Fibroblast of skin of back (primary cell): ENCODE measurements at regions not wholly inside any gene's neighbourhood (a gene's known extent, or its start where the extent isn't known, plus 50 kb on each side); places are given as distances from the start of the nearest gene placed in this dataset.
A peak's percentile ranks its signal among the peaks of the same experiment; 100 is the strongest.

ENCODE experiments used
- DNase-seq: peaks from one replicate; pipeline ENCODE4 v3.0.0-alpha.2; 2013

GRCh38 chrX:7789200-7789599 lies 53.8 kb upstream of the VCX start:
- no peak for DNase-seq

- DNase-seq = no peak
These were observed 54.6 kb upstream of the VCX start for GRCh38 chrX:7788334-7788733.

- DNase-seq = no peak
These were observed 55.3 kb upstream of the VCX start for GRCh38 chrX:7787714-7788113.

GRCh38 chrX:7784580-7784979 lies 58.4 kb upstream of the VCX start:
- no peak for DNase-seq

- no peak for DNase-seq
These were observed 63.3 kb upstream of the VCX start for GRCh38 chrX:7779644-7780043.

- no peak for DNase-seq
These were observed 67.0 kb upstream of the VCX start for GRCh38 chrX:7775987-7776386.

GRCh38 chrX:7771788-7772438 lies 71.1 kb upstream of the VCX start:
- DNase-seq = no peak

GRCh38 chrX:7759830-7760229 lies 83.1 kb upstream of the VCX start:
- DNase-seq = no peak

GRCh38 chrX:7746856-7747255 lies 96.1 kb upstream of the VCX start:
- DNase-seq = peak; percentile 48

GRCh38 chrX:7730071-7730470 lies 112.9 kb upstream of the VCX start:
- DNase-seq = no peak

GRCh38 chrX:7720519-7720918 lies 122.5 kb upstream of the VCX start:
- DNase-seq = no peak

GRCh38 chrX:7714351-7714750 lies 128.6 kb upstream of the VCX start:
- DNase-seq = no peak

GRCh38 chrX:7711167-7711566 lies 131.8 kb upstream of the VCX start:
- no peak for DNase-seq

- no peak for DNase-seq
These were observed 133.1 kb upstream of the VCX start for GRCh38 chrX:7709845-7710244.

- DNase-seq = peak; percentile 1
These were observed 136.9 kb upstream of the VCX start for GRCh38 chrX:7706032-7706431.

GRCh38 chrX:7704205-7704604 lies 138.8 kb upstream of the VCX start:
- DNase-seq = no peak

- no peak for DNase-seq
These were observed 144.7 kb upstream of the VCX start for GRCh38 chrX:7698248-7698647.

GRCh38 chrX:7690842-7691241 lies 152.1 kb upstream of the VCX start:
- no peak for DNase-seq

- DNase-seq = no peak
These were observed 153.1 kb upstream of the VCX start for GRCh38 chrX:7689791-7690412.

- no peak for DNase-seq
These were observed 162.8 kb upstream of the VCX start for GRCh38 chrX:7680181-7680580.

GRCh38 chrX:7654316-7654715 lies 188.7 kb upstream of the VCX start:
- no peak for DNase-seq

GRCh38 chrX:7647831-7648230 lies 195.1 kb upstream of the VCX start:
- no peak for DNase-seq

- DNase-seq = no peak
These were observed 201.8 kb upstream of the VCX start for GRCh38 chrX:7641141-7641540.

- no peak for DNase-seq
These were observed 202.6 kb upstream of the VCX start for GRCh38 chrX:7640392-7640791.
